ENCODE measurements at regions not wholly inside any gene's neighbourhood (a gene's known extent, or its start where the extent isn't known, plus 50 kb on each side); places are given as distances from the start of the nearest gene placed in this dataset.

- no peak for TF ChIP-seq CTCF (conservative IDR thresholded peaks at IDR 0.05; ENCODE audit: low read depth in 2 of 2)
- TF ChIP-seq EZH2 (IDR thresholded peaks at IDR 0.05; ENCODE audit: low read depth, unreplicated experiment), result no peak
- no peak for TF ChIP-seq REST (IDR thresholded peaks at IDR 0.05; ENCODE audit: unreplicated experiment)
- no peak for TF ChIP-seq ZNF114 (CRISPR knock-in tag; IDR thresholded peaks at IDR 0.05)
- no peak for TF ChIP-seq NANOG (IDR thresholded peaks at IDR 0.05; ENCODE audit: borderline replicate concordance)
- TF ChIP-seq CREB1 (CRISPR knock-in tag; IDR thresholded peaks at IDR 0.05; ENCODE audit: low read depth), result no peak
- TF ChIP-seq POLR2AphosphoS5 (IDR thresholded peaks at IDR 0.05; ENCODE audit: low read depth), result no peak
These were observed 178.3 kb upstream of the PLEKHG7 start for GRCh38 chr12:92524489-92524888.

Data from GM23338 (cell line).